Gastrocnemius medialis (tissue), 4 donors: ENCODE measurements at regions not wholly inside any gene's neighbourhood (a gene's known extent, or its start where the extent isn't known, plus 50 kb on each side); places are given as distances from the start of the nearest gene placed in this dataset.

Experiments
- ATAC-seq, 2 donors: fragments of 150-250 bp; one replicate each; pipeline ENCODE4 v1.9.1; 2016
- DNase-seq, 2 donors: peaks; one replicate each; pipeline ENCODE4 v3.0.0-alpha.2; 2019
- H3K27ac ChIP-seq, 4 donors: fragments of 200-600 bp; sonication (generic); 1 replicate in 1 of 4; 2 replicates in 3 of 4; pipeline ENCODE4 v1.5.1; 2016 to 2018; ENCODE audit warnings: mild to moderate bottlenecking in 2 of 4, moderate library complexity in 1 of 4
- H3K27me3 ChIP-seq, 3 donors: fragments of 200-600 bp; sonication (generic) in 2 of 3; 1 replicate in 1 of 3; 2 replicates in 2 of 3; pipeline versions ENCODE4 v1.5.1 to v1.6.0; 2016 to 2019; ENCODE audit warnings: mild to moderate bottlenecking in 1 of 3, moderate library complexity in 1 of 3
- H3K36me3 ChIP-seq, 2 donors: fragments of 200-600 bp; sonication (generic) in 1 of 2; one replicate each; pipeline ENCODE4 v1.5.1; 2017 to 2018
- H3K4me1 ChIP-seq, 2 donors: fragments of 200-600 bp; sonication (generic) in 1 of 2; one replicate each; pipeline ENCODE4 v1.5.1; 2016 to 2017; ENCODE audit warnings: mild to moderate bottlenecking in 2 of 2
- H3K4me3 ChIP-seq, 4 donors: fragments of 200-600 bp; sonication (generic) in 3 of 4; 1 replicate in 1 of 4; 2 replicates in 3 of 4; pipeline ENCODE4 v1.5.1; 2016 to 2019; ENCODE audit warnings: mild to moderate bottlenecking in 2 of 4
- H3K9me3 ChIP-seq, 3 donors: fragments of 200-600 bp; sonication (generic) in 2 of 3; 1 replicate in 1 of 3; 2 replicates in 2 of 3; pipeline ENCODE4 v1.5.1; 2016 to 2019
- CTCF ChIP-seq, 5 experiments: fragments of 450-650 bp in 3 of 5; fragments of 200-600 bp in 2 of 5; sonication (generic) in 2 of 5; IDR thresholded peaks in 4 of 5; conservative IDR thresholded peaks in 1 of 5; 1 replicate in 4 of 5; 2 replicates in 1 of 5; pipeline ENCODE4 v1.5.1; 2016 to 2019; ENCODE audit warnings: antibody characterized with exemption in 5 of 5, mild to moderate bottlenecking in 3 of 5, moderate library complexity in 3 of 5
- POLR2A ChIP-seq, 2 donors: fragments of 450-650 bp; IDR thresholded peaks; one replicate each; pipeline ENCODE4 v1.6.1; 2017; ENCODE audit warnings: antibody characterized with exemption in 2 of 2, mild to moderate bottlenecking in 2 of 2, moderate library complexity in 2 of 2
- in situ Hi-C, 4 donors: fragments of 200-750 bp; cut with MboI; loops; one replicate each; pipeline versions ENCODE4 v1.15.0 to v1.8.0; 2017; ENCODE audit warnings: low sequenced_read_pairs in 4 of 4
- intact Hi-C: fragments of 100-400 bp; cut with DNase I; formaldehyde crosslinking; loops from one replicate; pipeline ENCODE4 v1.15.1; 2023; ENCODE audit warnings: low total_unique reads

GRCh38 chr2:122216901-122217300, 461.4 kb downstream of the TSN start:
- in situ Hi-C loops, result no loop called here
- H3K27me3 ChIP-seq, result no peaks in the 10 kb centered on the region

GRCh38 chr2:122218596-122218995, 463.1 kb downstream of the TSN start:
- intact Hi-C loops (no loop called here), in situ Hi-C loops (no loop called here)
- Histone ChIP-seq H3K36me3 (no peaks in the 10 kb centered on the region), H3K4me3 (no peak overlapping the region), H3K27me3 (no peaks in the 10 kb centered on the region), H3K9me3 (no peaks in the 10 kb centered on the region), H3K4me1 (no peaks in the 10 kb centered on the region), H3K27ac (no peak overlapping the region)
- DNase-seq, result no peak
- TF ChIP-seq POLR2A (IDR thresholded peaks at IDR 0.05), result no peak
- TF ChIP-seq CTCF (IDR thresholded peaks at IDR 0.05 in 4 of 5, conservative IDR thresholded peaks at IDR 0.05 in 1 of 5), result no peak
- no peak for ATAC-seq

More at GRCh38 chr2:122216901-122217300, 461.4 kb downstream of the TSN start:
- TF ChIP-seq CTCF (IDR thresholded peaks at IDR 0.05 in 4 of 5, conservative IDR thresholded peaks at IDR 0.05 in 1 of 5) (no peak), POLR2A (IDR thresholded peaks at IDR 0.05) (no peak)
- Histone ChIP-seq H3K4me1 (no peaks in the 10 kb centered on the region), H3K36me3 (no peaks in the 10 kb centered on the region), H3K4me3 (no peak overlapping the region), H3K27ac (no peak overlapping the region), H3K9me3 (no peaks in the 10 kb centered on the region)
- ATAC-seq (no peak), DNase-seq (no peak)
- intact Hi-C loops, result no loop called here

GRCh38 chr2:122219504-122219903, 464.1 kb downstream of the TSN start:
- Histone ChIP-seq H3K27me3 (no peaks in the 10 kb centered on the region), H3K9me3 (no peaks in the 10 kb centered on the region), H3K4me3 (no peak overlapping the region), H3K36me3 (no peaks in the 10 kb centered on the region), H3K4me1 (no peaks in the 10 kb centered on the region), H3K27ac (no peak overlapping the region)
- no peak for DNase-seq
- no peak for TF ChIP-seq CTCF (IDR thresholded peaks at IDR 0.05 in 4 of 5, conservative IDR thresholded peaks at IDR 0.05 in 1 of 5)
- no peak for TF ChIP-seq POLR2A (IDR thresholded peaks at IDR 0.05)
- no peak for ATAC-seq
- intact Hi-C loops (no loop called here), in situ Hi-C loops (no loop called here)

GRCh38 chr2:122221665-122222064, 466.2 kb downstream of the TSN start:
- Histone ChIP-seq H3K4me1 (no peaks in the 10 kb centered on the region), H3K9me3 (no peaks in the 10 kb centered on the region), H3K27ac (no peak overlapping the region), H3K36me3 (no peaks in the 10 kb centered on the region), H3K4me3 (no peak overlapping the region), H3K27me3 (no peaks in the 10 kb centered on the region)
- in situ Hi-C loops, result no loop called here
- intact Hi-C loops, result no loop called here
- no peak for ATAC-seq
- TF ChIP-seq POLR2A (IDR thresholded peaks at IDR 0.05) (no peak), CTCF (IDR thresholded peaks at IDR 0.05 in 4 of 5, conservative IDR thresholded peaks at IDR 0.05 in 1 of 5) (no peak)
- no peak for DNase-seq

GRCh38 chr2:122231296-122231695, 475.8 kb downstream of the TSN start:
- no peaks in the 10 kb centered on the region for H3K4me1 ChIP-seq
- no peak overlapping the region for H3K27ac ChIP-seq
- in situ Hi-C loops (no loop called here), intact Hi-C loops (no loop called here)
- no peak overlapping the region for H3K4me3 ChIP-seq
- no peaks in the 10 kb centered on the region for H3K27me3 ChIP-seq
- DNase-seq, result no peak
- no peak for TF ChIP-seq CTCF (IDR thresholded peaks at IDR 0.05 in 4 of 5, conservative IDR thresholded peaks at IDR 0.05 in 1 of 5)
- TF ChIP-seq POLR2A (IDR thresholded peaks at IDR 0.05), result no peak
- ATAC-seq, result no peak
- no peaks in the 10 kb centered on the region for H3K36me3 ChIP-seq
- no peaks in the 10 kb centered on the region for H3K9me3 ChIP-seq
